ENCODE measurements at regions not wholly inside any gene's neighbourhood (a gene's known extent, or its start where the extent isn't known, plus 50 kb on each side); places are given as distances from the start of the nearest gene placed in this dataset.
"Not testable (repeated sequence)": the region's sequence is repeated elsewhere in the genome, so short reads cannot be mapped to it uniquely, and the experiment has no call there.

- TF ChIP-seq CTCF, POLR2A (IDR thresholded peaks at IDR 0.05): not testable (repeated sequence)
These were observed 78.2 kb upstream of the TNK2 start for GRCh38 chr3:195986576-195986975.
